T-helper 1 cell treated with Interleukin-12 subunit alpha and Interleukin-12 subunit beta and Interleukin-4 antibody, amounts not matched to agents 30 ng/mL and 1 ng/mL, for 36 hours (primary cell): ENCODE measurements at regions not wholly inside any gene's neighbourhood (a gene's known extent, or its start where the extent isn't known, plus 50 kb on each side); places are given as distances from the start of the nearest gene placed in this dataset.
"Not testable (repeated sequence)": the region's sequence is repeated elsewhere in the genome, so short reads cannot be mapped to it uniquely, and the experiment has no call there.

Experiments
- intact Hi-C: fragments of 100-400 bp; cut with micrococcal nuclease; formaldehyde crosslinking; loops from one replicate; pipeline ENCODE4 v1.15.1; 2024

- intact Hi-C loops, result no loop called here
These were observed 103.0 kb upstream of the NUDT6 start for GRCh38 chr4:123025398-123025797.

GRCh38 chr4:123026015-123026414, 103.6 kb upstream of the NUDT6 start:
- intact Hi-C loops, result not testable (repeated sequence)

GRCh38 chr4:123031664-123032063, 109.3 kb upstream of the NUDT6 start:
- intact Hi-C loops, result no loop called here

- intact Hi-C loops, result no loop called here
These were observed 111.6 kb upstream of the NUDT6 start for GRCh38 chr4:123034023-123034422.

- intact Hi-C loops, result no loop called here
These were observed 112.8 kb upstream of the NUDT6 start for GRCh38 chr4:123035239-123035638.

- intact Hi-C loops, result no loop called here
These were observed 115.4 kb upstream of the NUDT6 start for GRCh38 chr4:123037804-123038203.

- intact Hi-C loops, result no loop called here
These were observed 119.7 kb upstream of the NUDT6 start for GRCh38 chr4:123042095-123042494.

- intact Hi-C loops, result no loop called here
These were observed 120.6 kb upstream of the NUDT6 start for GRCh38 chr4:123043013-123043412.

- intact Hi-C loops, result no loop called here
These were observed 121.5 kb upstream of the NUDT6 start for GRCh38 chr4:123043793-123044425.

GRCh38 chr4:123046096-123046495, 123.7 kb upstream of the NUDT6 start:
- intact Hi-C loops, result no loop called here

GRCh38 chr4:123050018-123050417, 127.6 kb upstream of the NUDT6 start:
- intact Hi-C loops, result no loop called here

- intact Hi-C loops, result no loop called here
These were observed 129.6 kb upstream of the NUDT6 start for GRCh38 chr4:123052007-123052406.

- intact Hi-C loops, result no loop called here
These were observed 133.5 kb upstream of the NUDT6 start for GRCh38 chr4:123055943-123056342.

GRCh38 chr4:123060039-123060770, 137.8 kb upstream of the NUDT6 start:
- intact Hi-C loops, result no loop called here

GRCh38 chr4:123064390-123064789, 142.0 kb upstream of the NUDT6 start:
- intact Hi-C loops, result no loop called here

- intact Hi-C loops, result no loop called here
These were observed 145.7 kb upstream of the NUDT6 start for GRCh38 chr4:123068081-123068480.

GRCh38 chr4:123072060-123072459, 149.7 kb upstream of the NUDT6 start:
- intact Hi-C loops, result no loop called here

- intact Hi-C loops, result no loop called here
These were observed 151.3 kb upstream of the NUDT6 start for GRCh38 chr4:123073650-123074049.

GRCh38 chr4:123077330-123077729, 154.9 kb upstream of the NUDT6 start:
- intact Hi-C loops, result no loop called here

- intact Hi-C loops, result no loop called here
These were observed 159.6 kb upstream of the NUDT6 start for GRCh38 chr4:123081971-123082370.

GRCh38 chr4:123083646-123084045, 161.2 kb upstream of the NUDT6 start:
- intact Hi-C loops, result no loop called here

GRCh38 chr4:123088501-123088900, 166.1 kb upstream of the NUDT6 start:
- intact Hi-C loops, result no loop called here

GRCh38 chr4:123090886-123091285, 168.5 kb upstream of the NUDT6 start:
- intact Hi-C loops, result no loop called here
